Fibroblast of mammary gland (primary cell): ENCODE measurements at regions not wholly inside any gene's neighbourhood (a gene's known extent, or its start where the extent isn't known, plus 50 kb on each side); places are given as distances from the start of the nearest gene placed in this dataset.

Source experiments
- DNase-seq: peaks from one replicate; pipeline ENCODE4 v3.0.0-alpha.2; 2010; ENCODE audit warnings: low read depth
- H3K4me3 ChIP-seq: 2 replicates; pipeline ENCODE4 v1.5.1; 2011; ENCODE audit warnings: low read depth, mild to moderate bottlenecking, low read length, moderate library complexity; ENCODE audit not compliant: control insufficient read depth
- TF ChIP-seq, protein P1 (sequence below): conservative IDR thresholded peaks from 2 replicates; pipeline ENCODE4 v1.5.1; 2011; ENCODE audit warnings: low read depth, low read length, inconsistent platforms; ENCODE audit not compliant: control insufficient read depth, insufficient read depth

DNA sequence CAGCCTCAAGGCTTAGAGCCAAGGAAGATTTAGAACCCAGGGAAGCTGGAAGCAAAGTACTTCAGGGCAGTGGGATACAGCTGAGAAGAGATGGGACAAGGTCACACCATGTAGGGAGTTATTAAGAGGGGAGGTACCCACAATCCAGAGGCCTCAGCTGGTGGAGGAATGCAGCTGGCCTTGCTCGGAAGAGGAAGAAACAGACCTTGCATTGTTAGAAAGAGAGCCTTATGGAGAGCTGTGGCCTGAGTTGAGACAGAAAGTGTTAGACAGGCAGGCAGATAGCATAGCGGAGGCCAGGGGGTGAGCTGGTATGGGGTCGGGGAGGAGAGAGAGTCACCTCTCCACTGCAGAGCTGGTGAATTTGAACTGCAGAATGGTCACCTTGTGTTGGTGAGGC lies 173.1 kb downstream of the JCAD start:
- no peak overlapping the region for H3K4me3 ChIP-seq
- TF ChIP-seq, protein P1, sequence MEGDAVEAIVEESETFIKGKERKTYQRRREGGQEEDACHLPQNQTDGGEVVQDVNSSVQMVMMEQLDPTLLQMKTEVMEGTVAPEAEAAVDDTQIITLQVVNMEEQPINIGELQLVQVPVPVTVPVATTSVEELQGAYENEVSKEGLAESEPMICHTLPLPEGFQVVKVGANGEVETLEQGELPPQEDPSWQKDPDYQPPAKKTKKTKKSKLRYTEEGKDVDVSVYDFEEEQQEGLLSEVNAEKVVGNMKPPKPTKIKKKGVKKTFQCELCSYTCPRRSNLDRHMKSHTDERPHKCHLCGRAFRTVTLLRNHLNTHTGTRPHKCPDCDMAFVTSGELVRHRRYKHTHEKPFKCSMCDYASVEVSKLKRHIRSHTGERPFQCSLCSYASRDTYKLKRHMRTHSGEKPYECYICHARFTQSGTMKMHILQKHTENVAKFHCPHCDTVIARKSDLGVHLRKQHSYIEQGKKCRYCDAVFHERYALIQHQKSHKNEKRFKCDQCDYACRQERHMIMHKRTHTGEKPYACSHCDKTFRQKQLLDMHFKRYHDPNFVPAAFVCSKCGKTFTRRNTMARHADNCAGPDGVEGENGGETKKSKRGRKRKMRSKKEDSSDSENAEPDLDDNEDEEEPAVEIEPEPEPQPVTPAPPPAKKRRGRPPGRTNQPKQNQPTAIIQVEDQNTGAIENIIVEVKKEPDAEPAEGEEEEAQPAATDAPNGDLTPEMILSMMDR = no peak
- no peak for DNase-seq

DNA sequence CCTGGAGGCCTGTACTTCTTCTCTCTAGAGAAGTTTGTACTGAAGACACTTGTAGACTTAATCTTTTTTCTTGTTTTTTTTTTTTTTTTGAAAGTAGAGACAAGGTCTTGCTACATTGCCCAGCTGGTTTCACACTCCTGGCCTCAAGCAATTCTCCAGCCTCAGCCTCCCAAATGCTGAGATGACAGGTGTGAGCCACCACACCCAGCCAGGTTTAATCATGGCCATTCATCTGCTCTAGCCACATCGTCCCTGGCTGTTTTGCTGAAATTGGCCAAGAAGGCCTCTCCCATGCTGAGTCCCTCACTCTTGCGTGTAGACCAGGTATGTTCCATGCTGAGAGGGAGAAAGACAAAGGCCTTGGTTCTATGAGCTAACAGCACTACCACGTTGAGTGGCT lies 176.2 kb downstream of the JCAD start:
- TF ChIP-seq, protein P1 = no peak
- DNase-seq = no peak
- H3K4me3 ChIP-seq = no peak overlapping the region

DNA sequence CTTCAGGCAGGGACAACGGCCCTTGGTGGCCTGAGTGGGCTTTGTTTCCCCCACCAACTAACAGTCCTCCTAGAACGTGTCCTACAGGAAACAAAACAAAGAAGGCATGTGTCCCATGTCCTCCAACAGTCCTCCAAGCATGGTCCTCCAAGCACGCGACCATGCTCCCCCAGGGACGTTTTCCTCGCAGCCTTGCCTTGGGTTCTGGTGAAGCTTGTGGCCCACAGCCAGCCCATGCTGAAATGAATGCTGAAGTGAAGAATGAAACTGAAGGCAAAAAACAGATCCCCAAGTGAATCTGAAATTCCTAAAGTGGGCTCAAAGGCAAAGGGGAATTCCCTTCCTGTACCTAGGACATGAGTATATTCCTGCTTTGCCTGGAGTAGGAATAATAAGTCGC lies 176.6 kb downstream of the JCAD start:
- DNase-seq = no peak
- TF ChIP-seq, protein P1 = no peak
- H3K4me3 ChIP-seq = no peak overlapping the region

DNA sequence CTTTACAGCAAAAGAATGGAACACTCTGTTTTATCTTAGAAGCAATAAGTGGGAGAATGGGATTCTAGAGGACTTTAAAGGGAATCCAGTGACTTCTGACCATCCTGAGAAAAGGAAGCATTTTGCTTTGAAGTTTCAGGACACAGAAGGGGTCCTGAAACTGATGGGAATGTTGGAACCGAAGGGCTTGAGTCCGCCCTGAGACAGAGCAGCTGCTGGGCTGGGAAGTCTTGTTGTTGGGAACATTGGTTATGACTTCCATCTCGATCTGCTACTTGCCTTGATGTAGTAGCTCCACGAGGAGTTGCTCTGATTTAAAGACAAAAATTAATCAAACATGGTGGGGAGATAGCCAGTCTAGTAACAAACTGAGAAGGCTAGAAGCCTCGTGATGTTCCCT lies 177.6 kb downstream of the JCAD start:
- DNase-seq = no peak
- TF ChIP-seq, protein P1 = no peak
- no peak overlapping the region for H3K4me3 ChIP-seq

DNA sequence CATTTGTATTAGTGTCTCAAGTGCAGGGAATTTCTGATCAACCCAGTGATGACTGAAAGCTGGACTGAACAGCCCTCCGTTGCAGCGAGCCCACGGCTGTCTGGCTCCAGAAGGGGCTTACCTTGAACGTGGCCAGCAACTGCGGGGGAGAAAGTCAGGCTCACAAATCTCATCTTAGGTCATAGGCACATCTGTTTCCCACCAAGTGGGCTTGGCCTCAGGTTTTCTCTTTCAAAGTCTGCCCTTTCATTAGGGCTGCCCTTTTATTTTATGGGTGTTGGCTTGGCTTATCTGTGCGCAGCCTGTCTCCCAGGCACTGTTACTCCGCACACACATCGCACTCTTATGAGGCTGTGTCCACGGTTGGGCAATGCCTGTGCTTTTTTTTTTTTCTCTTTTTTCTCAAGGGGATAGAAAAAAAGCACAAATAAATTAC lies 178.0 kb downstream of the JCAD start:
- H3K4me3 ChIP-seq = no peak overlapping the region
- TF ChIP-seq, protein P1 = no peak
- DNase-seq = peak; percentile 72

DNA sequence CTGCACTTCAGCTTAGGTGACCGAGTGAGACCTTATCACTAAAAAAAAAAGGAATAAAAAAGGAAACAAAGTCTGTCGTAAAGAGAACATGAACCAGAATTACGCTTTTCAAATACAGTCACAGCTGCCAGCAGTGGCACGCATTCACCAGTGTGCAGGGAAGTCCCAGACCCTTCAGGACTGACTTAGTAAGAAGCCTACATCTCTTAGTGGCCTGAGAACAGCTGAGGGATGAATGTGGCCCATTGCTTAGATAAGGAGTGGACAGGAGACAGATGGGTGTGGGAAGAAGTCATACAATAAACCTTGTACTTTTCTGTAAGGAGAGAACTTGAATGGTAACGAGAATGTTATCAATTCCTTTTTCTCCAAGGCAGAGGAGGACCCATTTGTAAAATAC lies 178.5 kb downstream of the JCAD start:
- H3K4me3 ChIP-seq = no peak overlapping the region
- TF ChIP-seq, protein P1 = no peak
- no peak for DNase-seq

DNA sequence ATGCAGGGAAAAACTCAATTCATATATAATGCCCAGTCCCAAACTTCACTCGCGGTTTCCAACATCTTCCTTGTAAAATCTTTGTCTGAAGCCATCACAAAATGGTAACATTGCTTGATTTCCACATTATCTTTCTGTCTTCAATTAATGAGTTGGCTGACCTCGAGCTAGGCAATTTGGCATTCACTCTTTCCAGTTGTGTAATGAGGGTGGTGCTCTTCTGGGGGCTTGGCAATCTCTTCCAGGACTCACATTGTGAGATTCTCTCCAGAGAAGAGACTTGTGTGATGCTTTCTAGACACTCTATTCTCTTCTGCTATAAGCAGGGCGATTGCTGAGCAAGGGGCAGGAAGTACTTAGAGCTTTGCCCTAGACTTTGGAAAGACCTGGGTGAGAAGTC lies 179.5 kb downstream of the JCAD start:
- TF ChIP-seq, protein P1 = no peak
- DNase-seq = peak; percentile 39
- no peak overlapping the region for H3K4me3 ChIP-seq
